Stimulated activated CD8-positive, alpha-beta memory T cell treated with anti-CD3 and anti-CD28 coated beads, Interleukin-12 subunit alpha, Interleukin-12 subunit beta, amount 100 ng/mL, for 24 hours (primary cell): ENCODE measurements at regions not wholly inside any gene's neighbourhood (a gene's known extent, or its start where the extent isn't known, plus 50 kb on each side); places are given as distances from the start of the nearest gene placed in this dataset.

Experiments used
- DNase-seq: peaks from one replicate; pipeline ENCODE4 v3.0.0-alpha.2; 2020; ENCODE audit errors: extremely low read depth

- DNase-seq = no peak
Measured at GRCh38 chr15:70399204-70399603, 301.5 kb upstream of the TLE3 start.

- DNase-seq = no peak
Measured at GRCh38 chr15:70398694-70399093, 301.0 kb upstream of the TLE3 start.

DNA sequence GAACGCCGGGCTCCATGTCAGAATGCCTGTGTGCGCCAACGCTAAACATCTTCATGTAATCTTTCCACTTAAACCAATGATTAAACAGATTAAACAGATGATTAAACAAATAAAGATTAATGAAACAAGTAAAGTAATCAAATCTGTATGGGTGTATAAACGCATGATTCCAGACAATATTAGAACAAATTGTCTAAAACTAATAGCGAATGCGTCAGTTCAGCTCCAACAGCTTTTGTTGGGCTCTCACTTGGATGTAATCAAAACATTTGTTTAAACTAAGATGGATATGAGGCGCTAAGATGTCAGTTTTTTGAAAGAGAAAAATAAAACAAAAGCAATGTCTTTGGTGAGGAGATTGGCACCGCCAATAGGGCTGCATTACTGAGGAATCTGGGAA lies 299.1 kb upstream of the TLE3 start:
- no peak for DNase-seq

DNA sequence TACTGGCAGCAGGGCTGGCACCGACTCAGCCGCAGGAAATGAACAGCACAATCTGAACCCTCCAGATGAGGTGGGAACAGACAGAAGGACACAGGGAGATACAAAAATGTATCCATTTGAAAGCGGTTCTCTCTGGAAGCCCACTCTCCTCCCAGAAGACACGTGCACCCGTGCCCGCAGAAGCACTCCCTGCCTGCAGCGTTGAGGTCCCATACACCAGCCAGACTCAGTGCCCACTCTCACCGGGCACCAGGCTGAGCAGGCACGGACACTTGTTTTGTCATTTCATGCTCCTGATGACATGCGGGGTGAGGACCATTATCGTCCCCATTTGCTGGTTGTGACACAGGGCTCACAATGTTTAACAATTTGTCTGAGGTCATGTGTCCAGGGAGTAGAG lies 297.4 kb upstream of the TLE3 start:
- DNase-seq = no peak

GRCh38 chr15:70390723-70391122 lies 293.0 kb upstream of the TLE3 start:
- DNase-seq = no peak

DNA sequence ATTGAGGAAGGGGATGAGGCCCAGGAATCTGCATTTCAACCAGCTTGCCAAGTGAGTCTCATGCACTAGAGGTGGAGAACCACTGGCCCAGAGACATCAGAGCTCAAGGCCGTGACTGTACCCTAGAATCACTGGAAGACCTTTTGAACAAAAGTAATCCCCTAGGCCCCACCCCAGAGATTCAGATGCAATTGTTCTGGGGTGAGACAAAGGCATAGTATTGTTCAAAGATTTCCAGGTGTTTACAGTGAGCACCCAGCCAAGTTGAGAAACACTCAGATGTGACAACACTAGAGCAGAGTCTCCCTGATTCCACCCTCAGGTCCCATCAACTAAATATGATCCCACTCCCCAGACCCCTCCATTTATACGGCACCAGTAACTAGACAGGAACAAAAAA lies 290.3 kb upstream of the TLE3 start:
- no peak for DNase-seq

GRCh38 chr15:70387081-70387480 lies 289.4 kb upstream of the TLE3 start:
- no peak for DNase-seq

DNA sequence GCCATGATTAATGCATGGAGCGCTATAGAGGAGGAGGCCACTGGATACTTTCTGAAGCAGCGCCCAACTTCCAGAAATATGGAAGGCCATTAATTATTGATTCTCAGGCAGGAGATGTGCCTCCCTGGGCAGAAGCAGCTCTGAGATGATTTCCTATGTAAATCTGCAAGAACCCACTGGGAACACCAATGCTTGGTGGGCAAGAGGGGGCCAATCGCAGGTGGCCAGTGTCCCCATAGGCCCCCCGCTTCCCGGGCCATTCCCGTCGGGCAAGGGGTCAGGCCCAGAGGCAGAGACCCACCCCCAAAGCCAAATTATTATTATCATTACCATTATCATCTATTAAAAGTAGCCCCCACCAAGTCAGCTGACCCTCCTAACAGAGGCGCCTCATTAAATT lies 288.0 kb upstream of the TLE3 start:
- no peak for DNase-seq

GRCh38 chr15:70385052-70385451 lies 287.3 kb upstream of the TLE3 start:
- DNase-seq = no peak

DNA sequence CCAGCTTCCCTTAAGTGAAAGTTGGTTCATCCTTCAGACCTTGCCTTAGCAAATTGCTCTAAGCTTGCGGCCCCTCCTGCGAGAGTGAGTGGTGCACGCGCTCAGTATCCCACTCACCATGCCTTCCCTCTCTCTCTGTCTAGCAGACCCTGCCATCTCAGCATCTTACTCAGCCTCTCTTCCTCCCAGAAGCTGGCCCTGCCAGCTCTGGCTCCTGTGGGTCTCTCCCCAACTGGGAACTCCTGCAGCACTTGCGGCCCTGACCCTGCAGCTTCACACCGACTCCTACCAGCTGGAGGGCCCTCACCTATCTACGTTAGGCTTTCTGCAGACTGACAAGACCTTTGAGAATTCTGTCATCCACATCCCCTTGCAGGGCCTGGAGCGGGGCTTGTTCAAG lies 286.1 kb upstream of the TLE3 start:
- DNase-seq = no peak

GRCh38 chr15:70382762-70383458 lies 285.2 kb upstream of the TLE3 start:
- no peak for DNase-seq

DNA sequence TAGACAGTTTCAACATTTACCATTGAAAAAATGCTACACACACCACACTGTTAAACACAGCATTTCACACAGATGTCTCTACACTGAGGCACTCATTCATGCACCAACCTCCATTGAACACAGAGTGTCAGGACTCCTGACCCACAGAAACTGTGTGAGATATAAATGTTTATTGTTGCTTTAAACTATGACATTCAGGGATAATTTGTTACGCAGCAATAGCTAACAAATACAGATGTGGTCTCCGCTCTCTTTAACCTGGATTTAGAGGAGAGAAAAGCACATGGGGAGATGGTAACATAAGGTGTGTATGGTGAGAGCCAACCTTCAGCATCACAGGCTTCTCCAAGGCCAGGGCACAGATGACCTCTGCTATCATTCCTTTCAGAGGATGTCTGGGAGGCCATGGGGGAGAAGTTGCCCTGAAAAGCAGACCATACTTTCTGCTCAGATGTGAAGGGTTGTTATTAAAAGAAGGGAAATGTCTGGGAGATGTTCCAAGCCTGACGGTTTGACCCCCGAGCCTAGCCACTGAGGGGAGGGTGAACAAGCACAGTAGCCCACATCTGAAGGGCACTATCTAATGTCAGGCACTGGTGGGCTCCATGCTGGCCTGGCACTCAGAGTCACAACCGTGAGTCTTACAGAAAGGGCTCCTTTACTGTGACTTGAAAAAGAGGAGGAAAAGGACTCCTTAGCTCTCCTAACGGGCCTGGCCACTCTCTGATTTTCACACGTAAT lies 284.5 kb upstream of the TLE3 start:
- no peak for DNase-seq

DNA sequence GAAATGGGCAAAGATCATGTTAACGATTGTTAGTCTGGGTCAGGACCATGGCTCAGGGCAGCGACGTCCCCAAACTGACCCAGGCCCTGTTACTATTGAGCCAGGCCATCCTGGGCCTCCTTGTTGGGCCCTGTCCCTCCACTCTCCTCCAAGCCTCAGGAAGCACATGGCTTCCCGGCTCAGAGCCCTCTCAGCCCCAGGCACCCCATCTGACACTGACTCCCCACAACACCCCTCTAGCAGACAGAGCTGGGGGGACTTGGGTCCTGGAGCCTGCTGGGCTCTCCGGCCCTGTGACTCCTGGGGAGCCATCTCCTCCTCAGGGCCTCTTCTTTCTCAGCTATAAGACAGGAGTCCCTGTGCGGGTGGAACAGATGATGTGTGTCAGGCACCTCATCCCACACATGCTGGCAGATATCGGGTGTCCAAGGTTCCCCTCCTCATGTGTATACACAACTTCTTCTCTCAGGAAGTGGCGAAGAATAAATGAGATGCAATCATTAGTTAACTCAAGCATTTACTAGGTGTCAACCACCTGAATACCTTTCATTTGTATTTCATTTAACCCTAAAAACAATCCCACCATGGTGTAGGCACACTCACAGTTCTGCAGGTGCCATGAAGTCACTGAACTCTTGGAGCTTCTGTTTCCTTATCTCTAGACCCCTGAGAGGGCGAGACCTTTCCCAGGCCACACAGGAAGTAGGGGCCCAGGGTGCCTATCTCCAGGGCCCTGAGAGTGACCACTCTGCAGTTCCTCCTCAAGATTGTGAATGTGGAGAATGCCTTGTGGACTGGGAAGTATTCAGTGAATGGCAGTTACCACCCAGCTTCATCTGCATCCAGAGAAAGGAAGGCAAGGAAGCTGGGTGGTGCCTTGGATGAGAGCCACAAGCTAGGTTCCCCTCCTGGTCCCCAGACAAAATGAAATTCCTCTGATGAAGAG lies 282.5 kb upstream of the TLE3 start:
- no peak for DNase-seq

DNA sequence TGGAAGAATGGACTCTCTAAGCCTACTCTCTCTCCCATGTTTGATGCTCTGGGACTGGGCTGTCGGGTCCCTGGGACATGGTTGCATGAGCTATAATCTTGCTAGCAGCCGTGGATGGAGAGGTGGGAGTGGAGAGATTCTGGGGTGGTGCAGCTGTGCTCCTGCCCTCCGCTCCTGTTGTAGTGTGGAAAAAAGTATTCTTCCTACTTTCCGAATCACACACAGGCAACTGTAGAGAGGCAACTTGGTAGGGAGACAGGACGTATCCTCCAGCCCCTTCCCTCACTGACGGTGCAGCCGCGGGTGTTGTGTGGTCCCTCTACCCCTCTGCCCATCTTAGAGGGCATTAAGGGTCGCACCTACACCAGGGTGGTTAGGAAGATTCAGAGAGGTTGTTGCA lies 281.4 kb upstream of the TLE3 start:
- no peak for DNase-seq

DNA sequence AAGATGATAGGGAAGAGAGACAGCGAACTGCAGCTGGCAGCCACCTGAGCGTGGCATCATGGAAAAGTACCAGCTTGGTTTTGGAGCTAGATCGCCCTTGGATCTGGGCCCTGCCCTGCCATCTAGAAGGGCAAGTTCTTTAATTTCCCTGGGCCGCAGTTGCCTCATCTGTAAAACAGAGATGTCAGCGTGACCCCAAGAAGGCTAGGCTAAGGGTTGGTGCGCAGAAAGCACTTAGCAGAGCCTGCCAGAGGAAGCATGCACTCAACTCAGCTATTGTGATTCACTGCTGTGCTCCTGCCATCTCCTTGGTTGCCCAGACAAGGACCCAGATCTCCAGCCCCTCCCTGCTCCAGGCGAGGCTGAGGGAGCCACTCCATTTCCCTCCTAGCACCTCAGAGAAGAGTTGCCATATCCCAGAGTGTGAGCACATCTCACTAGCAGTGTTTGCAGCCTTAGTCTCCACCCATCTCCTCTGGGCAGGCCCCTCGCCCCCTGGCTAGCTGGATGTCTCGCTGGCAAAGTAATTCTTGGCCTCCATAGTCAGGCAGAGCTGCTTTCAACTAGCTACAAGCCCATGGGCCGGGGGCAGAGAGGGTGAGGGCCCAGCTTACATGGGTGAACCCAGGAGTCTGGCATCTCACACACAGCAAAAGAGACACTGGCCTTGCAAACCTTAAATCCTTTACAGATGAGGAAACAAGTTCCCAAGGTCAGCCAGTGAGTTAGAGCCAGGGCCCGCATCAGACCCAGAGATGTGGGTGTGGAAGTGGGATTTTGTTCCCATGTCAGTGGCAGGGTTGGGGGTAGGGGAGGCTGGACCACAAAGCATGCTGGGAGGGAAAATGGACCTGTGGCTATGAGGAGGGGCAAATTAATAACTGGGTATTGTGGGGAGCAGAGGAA lies 280.7 kb upstream of the TLE3 start:
- no peak for DNase-seq

- DNase-seq = no peak
Measured at GRCh38 chr15:70376929-70377691, 279.4 kb upstream of the TLE3 start.

DNA sequence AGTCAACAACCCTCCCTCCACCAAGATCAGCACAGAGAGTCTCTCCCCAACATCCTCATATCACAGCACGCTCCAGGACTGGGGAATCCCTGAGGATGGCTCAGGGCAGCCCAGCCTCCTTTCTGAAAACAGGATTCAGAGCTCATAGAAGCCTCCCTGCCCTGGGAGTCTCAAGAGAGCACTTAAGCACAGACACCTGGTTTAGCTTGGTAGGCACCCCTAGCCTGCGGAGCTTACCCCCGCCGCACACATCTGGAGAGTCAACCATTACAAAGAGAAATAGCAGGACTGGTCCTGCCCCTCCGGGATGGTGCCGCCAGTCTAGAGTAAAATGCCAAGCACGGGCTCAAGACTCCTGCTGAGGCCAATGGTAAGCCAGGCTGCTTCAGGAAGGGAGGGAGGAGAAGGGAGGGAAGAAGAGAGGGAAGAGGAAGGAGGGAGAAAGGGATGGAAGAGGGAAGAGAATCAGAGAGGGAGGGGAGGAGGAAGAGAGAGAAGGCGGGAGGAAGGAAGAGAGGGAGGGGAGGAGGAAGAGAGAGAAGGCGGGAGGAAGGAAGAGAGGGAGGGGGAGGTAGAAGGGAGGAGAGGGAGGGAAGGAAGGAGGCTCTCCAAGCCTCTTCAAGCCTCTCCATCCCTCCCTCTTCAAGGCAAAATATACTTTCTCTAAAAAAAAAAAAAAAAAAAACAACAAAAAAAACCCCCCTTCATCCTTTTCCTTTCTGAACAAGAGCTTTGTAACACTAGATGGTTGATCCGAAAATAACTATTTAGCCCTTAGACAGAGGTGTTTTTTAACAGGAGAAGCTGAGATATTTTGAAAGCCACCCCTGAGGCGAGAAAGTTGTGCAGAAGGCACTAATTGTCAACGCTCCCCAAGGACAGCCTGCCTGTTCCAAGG lies 278.6 kb upstream of the TLE3 start:
- no peak for DNase-seq

GRCh38 chr15:70375586-70375985 lies 277.9 kb upstream of the TLE3 start:
- DNase-seq = no peak

GRCh38 chr15:70375006-70375431 lies 277.3 kb upstream of the TLE3 start:
- DNase-seq = no peak

- DNase-seq = no peak
Measured at GRCh38 chr15:70374096-70374495, 276.4 kb upstream of the TLE3 start.
